ENCODE measurements at regions not wholly inside any gene's neighbourhood (a gene's known extent, or its start where the extent isn't known, plus 50 kb on each side); places are given as distances from the start of the nearest gene placed in this dataset.

GRCh38 chr20:57803508-57804005 lies 93.7 kb upstream of the PMEPA1 start:
- peaks cover 0 to 11% (median 7%) of the 10 kb centered on the region in 4 donors for H3K4me1 ChIP-seq
- no peak for TF ChIP-seq POLR2A (IDR thresholded peaks at IDR 0.05; ENCODE audit: low read depth)
- no peak for TF ChIP-seq POLR2AphosphoS5 (IDR thresholded peaks at IDR 0.05)
- TF ChIP-seq, protein P1, sequence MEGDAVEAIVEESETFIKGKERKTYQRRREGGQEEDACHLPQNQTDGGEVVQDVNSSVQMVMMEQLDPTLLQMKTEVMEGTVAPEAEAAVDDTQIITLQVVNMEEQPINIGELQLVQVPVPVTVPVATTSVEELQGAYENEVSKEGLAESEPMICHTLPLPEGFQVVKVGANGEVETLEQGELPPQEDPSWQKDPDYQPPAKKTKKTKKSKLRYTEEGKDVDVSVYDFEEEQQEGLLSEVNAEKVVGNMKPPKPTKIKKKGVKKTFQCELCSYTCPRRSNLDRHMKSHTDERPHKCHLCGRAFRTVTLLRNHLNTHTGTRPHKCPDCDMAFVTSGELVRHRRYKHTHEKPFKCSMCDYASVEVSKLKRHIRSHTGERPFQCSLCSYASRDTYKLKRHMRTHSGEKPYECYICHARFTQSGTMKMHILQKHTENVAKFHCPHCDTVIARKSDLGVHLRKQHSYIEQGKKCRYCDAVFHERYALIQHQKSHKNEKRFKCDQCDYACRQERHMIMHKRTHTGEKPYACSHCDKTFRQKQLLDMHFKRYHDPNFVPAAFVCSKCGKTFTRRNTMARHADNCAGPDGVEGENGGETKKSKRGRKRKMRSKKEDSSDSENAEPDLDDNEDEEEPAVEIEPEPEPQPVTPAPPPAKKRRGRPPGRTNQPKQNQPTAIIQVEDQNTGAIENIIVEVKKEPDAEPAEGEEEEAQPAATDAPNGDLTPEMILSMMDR (IDR thresholded peaks at IDR 0.05): no peak
- TF ChIP-seq EP300 (IDR thresholded peaks at IDR 0.05): no peak
- H3K27me3 ChIP-seq: no peaks in the 10 kb centered on the region
- H3K36me3 ChIP-seq: no peaks in the 10 kb centered on the region
- no peak overlapping the region for H3K27ac ChIP-seq (replicated peaks in 1 of 4)
- intact Hi-C loops (cut with DNase I): no loop called here
- DNase-seq (ENCODE audit: extremely low spot score): no peak
- no peaks in the 10 kb centered on the region for H3K9me3 ChIP-seq
- H3K4me3 ChIP-seq: no peak overlapping the region
- WGBS: 93% methylated on average over 10 of the region's 10 CpGs

GRCh38 chr20:57802765-57803507 lies 93.1 kb upstream of the PMEPA1 start:
- Histone ChIP-seq H3K27me3 (no peaks in the 10 kb centered on the region), H3K9me3 (no peaks in the 10 kb centered on the region), H3K27ac (replicated peaks in 1 of 4) (no peak overlapping the region), H3K36me3 (no peaks in the 10 kb centered on the region), H3K4me3 (no peak overlapping the region), H3K4me1 (peaks cover 0 to 5% (median 2%) of the 10 kb centered on the region in 4 donors)
- DNase-seq (ENCODE audit: extremely low spot score): no peak
- TF ChIP-seq EP300 (IDR thresholded peaks at IDR 0.05) (no peak), POLR2A (IDR thresholded peaks at IDR 0.05; ENCODE audit: low read depth) (no peak), POLR2AphosphoS5 (IDR thresholded peaks at IDR 0.05) (no peak)
- TF ChIP-seq, protein P1 (IDR thresholded peaks at IDR 0.05): no peak
- intact Hi-C loops (cut with DNase I): no loop called here
- WGBS: 96% methylated on average over 11 of the region's 12 CpGs

GRCh38 chr20:57801581-57801980 lies 91.8 kb upstream of the PMEPA1 start:
- no peak for DNase-seq (ENCODE audit: extremely low spot score)
- Histone ChIP-seq H3K4me1 (no peaks in the 10 kb centered on the region), H3K36me3 (no peaks in the 10 kb centered on the region), H3K9me3 (no peaks in the 10 kb centered on the region), H3K27me3 (no peaks in the 10 kb centered on the region), H3K27ac (replicated peaks in 1 of 4) (no peak overlapping the region), H3K4me3 (no peak overlapping the region)
- WGBS: 92% methylated on average over 5 of the region's 5 CpGs
- intact Hi-C loops (cut with DNase I): no loop called here
- TF ChIP-seq, protein P1 (IDR thresholded peaks at IDR 0.05): no peak
- no peak for TF ChIP-seq POLR2A (IDR thresholded peaks at IDR 0.05; ENCODE audit: low read depth)
- no peak for TF ChIP-seq EP300 (IDR thresholded peaks at IDR 0.05)
- no peak for TF ChIP-seq POLR2AphosphoS5 (IDR thresholded peaks at IDR 0.05)

- Histone ChIP-seq H3K4me3 (no peak overlapping the region), H3K27me3 (no peaks in the 10 kb centered on the region), H3K4me1 (no peaks in the 10 kb centered on the region), H3K36me3 (no peaks in the 10 kb centered on the region), H3K27ac (replicated peaks in 1 of 4) (no peak overlapping the region), H3K9me3 (no peaks in the 10 kb centered on the region)
- DNase-seq (ENCODE audit: extremely low spot score): no peak
- 80% methylated on average over 15 of the region's 17 CpGs for WGBS
- intact Hi-C loops (cut with DNase I): no loop called here
- TF ChIP-seq EP300 (IDR thresholded peaks at IDR 0.05) (no peak), POLR2AphosphoS5 (IDR thresholded peaks at IDR 0.05) (no peak), POLR2A (IDR thresholded peaks at IDR 0.05; ENCODE audit: low read depth) (no peak)
- TF ChIP-seq, protein P1 (IDR thresholded peaks at IDR 0.05): no peak
Observed at GRCh38 chr20:57800791-57801430, 91.1 kb upstream of the PMEPA1 start.
